GM18519 (cell line): ENCODE measurements at regions not wholly inside any gene's neighbourhood (a gene's known extent, or its start where the extent isn't known, plus 50 kb on each side); places are given as distances from the start of the nearest gene placed in this dataset.

Experiments
- ATAC-seq: cut with Tn5 transposase; IDR thresholded peaks from one replicate; pipeline ENCODE4 v1.9.1; 2021; ENCODE audit warnings: mild to moderate bottlenecking, moderate library complexity; ENCODE audit not compliant: unreplicated experiment, low FRiP score

- no peak for ATAC-seq
Observed at GRCh38 chr2:88283886-88284592, 113.9 kb downstream of the THNSL2 start.

- no peak for ATAC-seq
Observed at GRCh38 chr2:88281302-88282217, 111.4 kb downstream of the THNSL2 start.

- no peak for ATAC-seq
Observed at GRCh38 chr2:88269836-88270235, 99.7 kb downstream of the THNSL2 start.

- ATAC-seq, result no peak
Observed at GRCh38 chr2:88265352-88266303, 95.5 kb downstream of the THNSL2 start.

- no peak for ATAC-seq
Observed at GRCh38 chr2:88263861-88264260, 93.7 kb downstream of the THNSL2 start.

- no peak for ATAC-seq
Observed at GRCh38 chr2:88261725-88262124, 91.6 kb downstream of the THNSL2 start.

GRCh38 chr2:88258208-88258607 lies 88.1 kb downstream of the THNSL2 start:
- ATAC-seq, result no peak

- ATAC-seq, result no peak
Observed at GRCh38 chr2:88254437-88255091, 84.4 kb downstream of the THNSL2 start.

- ATAC-seq, result no peak
Observed at GRCh38 chr2:88253997-88254396, 83.9 kb downstream of the THNSL2 start.

- ATAC-seq, result no peak
Observed at GRCh38 chr2:88253375-88253774, 83.2 kb downstream of the THNSL2 start.

- ATAC-seq, result no peak
Observed at GRCh38 chr2:88252646-88253045, 82.5 kb downstream of the THNSL2 start.

GRCh38 chr2:88252111-88252510 lies 82.0 kb downstream of the THNSL2 start:
- no peak for ATAC-seq

GRCh38 chr2:88250404-88250803 lies 80.3 kb downstream of the THNSL2 start:
- no peak for ATAC-seq

- ATAC-seq, result no peak
Observed at GRCh38 chr2:88248280-88248828, 78.2 kb downstream of the THNSL2 start.

- ATAC-seq, result no peak
Observed at GRCh38 chr2:88247531-88247930, 77.4 kb downstream of the THNSL2 start.

- no peak for ATAC-seq
Observed at GRCh38 chr2:88245109-88245508, 75.0 kb downstream of the THNSL2 start.

- no peak for ATAC-seq
Observed at GRCh38 chr2:88239781-88240180, 69.6 kb downstream of the THNSL2 start.

GRCh38 chr2:88236666-88237065 lies 66.5 kb downstream of the THNSL2 start:
- ATAC-seq, result no peak
